Activated CD4-positive, CD25-positive, alpha-beta regulatory T cell treated with anti-CD3 and anti-CD28 coated beads, Interleukin-2, amount 50 U/mL, for 72 hours (primary cell): ENCODE measurements at regions not wholly inside any gene's neighbourhood (a gene's known extent, or its start where the extent isn't known, plus 50 kb on each side); places are given as distances from the start of the nearest gene placed in this dataset.
"Not testable (repeated sequence)": the region's sequence is repeated elsewhere in the genome, so short reads cannot be mapped to it uniquely, and the experiment has no call there.

Experiments
- DNase-seq: peaks from one replicate; pipeline ENCODE4 v3.0.0; 2021

GRCh38 chr3:70736009-70736408 is 423.6 kb upstream of the MDFIC2 start:
- no peak for DNase-seq

- DNase-seq, result no peak
Measured at GRCh38 chr3:70734756-70735155, 422.3 kb upstream of the MDFIC2 start.

- DNase-seq, result no peak
Measured at GRCh38 chr3:70731046-70731445, 418.6 kb upstream of the MDFIC2 start.

GRCh38 chr3:70729845-70730244 is 417.4 kb upstream of the MDFIC2 start:
- no peak for DNase-seq

- no peak for DNase-seq
Measured at GRCh38 chr3:70728311-70728710, 415.9 kb upstream of the MDFIC2 start.

- DNase-seq, result no peak
Measured at GRCh38 chr3:70726961-70727360, 414.5 kb upstream of the MDFIC2 start.

- DNase-seq, result no peak
Measured at GRCh38 chr3:70726096-70726938, 413.9 kb upstream of the MDFIC2 start.

- no peak for DNase-seq
Measured at GRCh38 chr3:70722018-70722417, 409.6 kb upstream of the MDFIC2 start.

GRCh38 chr3:70716832-70717231 is 404.4 kb upstream of the MDFIC2 start:
- DNase-seq, result no peak

GRCh38 chr3:70712449-70713082 is 400.1 kb upstream of the MDFIC2 start:
- DNase-seq, result no peak

GRCh38 chr3:70703305-70704102 is 391.1 kb upstream of the MDFIC2 start:
- no peak for DNase-seq

- no peak for DNase-seq
Measured at GRCh38 chr3:70702132-70702531, 389.7 kb upstream of the MDFIC2 start.

- no peak for DNase-seq
Measured at GRCh38 chr3:70684701-70685100, 372.3 kb upstream of the MDFIC2 start.

- not testable (repeated sequence) for DNase-seq
Measured at GRCh38 chr3:70675810-70676209, 363.4 kb upstream of the MDFIC2 start.

GRCh38 chr3:70658513-70659310 is 346.3 kb upstream of the MDFIC2 start:
- DNase-seq, result no peak

GRCh38 chr3:70657454-70657853 is 345.0 kb upstream of the MDFIC2 start:
- DNase-seq, result no peak

- DNase-seq, result no peak
Measured at GRCh38 chr3:70647823-70648222, 335.4 kb upstream of the MDFIC2 start.

- no peak for DNase-seq
Measured at GRCh38 chr3:70647094-70647493, 334.7 kb upstream of the MDFIC2 start.

- DNase-seq, result no peak
Measured at GRCh38 chr3:70646635-70647034, 334.2 kb upstream of the MDFIC2 start.

GRCh38 chr3:70640481-70640880 is 328.0 kb upstream of the MDFIC2 start:
- DNase-seq, result no peak

- DNase-seq, result no peak
Measured at GRCh38 chr3:70635301-70635700, 322.9 kb upstream of the MDFIC2 start.

- no peak for DNase-seq
Measured at GRCh38 chr3:70631716-70632307, 319.4 kb upstream of the MDFIC2 start.
